AG04450 (cell line): ENCODE measurements at regions not wholly inside any gene's neighbourhood (a gene's known extent, or its start where the extent isn't known, plus 50 kb on each side); places are given as distances from the start of the nearest gene placed in this dataset.
"Not testable (repeated sequence)": the region's sequence is repeated elsewhere in the genome, so short reads cannot be mapped to it uniquely, and the experiment has no call there.

ENCODE experiments used
- CTCF ChIA-PET: fragments of 300-600, 350-600 bp; formaldehyde crosslinking; extraction: SDS; loops from one replicate; lab custom pipeline; 2022; ENCODE audit warnings: antibody characterized with exemption, inconsistent platforms; lab: Charles Lee
- POLR2A ChIA-PET: fragments of 350-600 bp; formaldehyde crosslinking; extraction: SDS; loops from one replicate; lab custom pipeline; 2021; ENCODE audit warnings: antibody characterized with exemption, inconsistent platforms; lab: Yijun Ruan, JAX
- DNase-seq: peaks from one replicate; pipeline ENCODE4 v3.0.0-alpha.2; 2011; ENCODE audit warnings: low read depth, low spot score
- H3K27ac ChIP-seq: one replicate; pipeline ENCODE4 v1.5.1; 2012; ENCODE audit warnings: low read depth, low read length, control low read depth
- H3K27me3 ChIP-seq: one replicate; pipeline ENCODE4 v1.6.0; 2012; ENCODE audit warnings: low read length; ENCODE audit not compliant: control insufficient read depth, insufficient read depth
- H3K4me3 ChIP-seq: 2 replicates; pipeline ENCODE4 v1.5.1; 2011; ENCODE audit warnings: mild to moderate bottlenecking, low read depth, low read length, control low read depth
- H3K9me3 ChIP-seq: 2 replicates; pipeline ENCODE4 v1.5.1; 2012; ENCODE audit warnings: low read length; ENCODE audit not compliant: control insufficient read depth, insufficient read depth
- CTCF ChIP-seq: IDR thresholded peaks from 2 replicates; pipeline ENCODE4 v1.5.1; 2011; ENCODE audit warnings: low read depth, low read length, control low read depth, inconsistent platforms

DNA sequence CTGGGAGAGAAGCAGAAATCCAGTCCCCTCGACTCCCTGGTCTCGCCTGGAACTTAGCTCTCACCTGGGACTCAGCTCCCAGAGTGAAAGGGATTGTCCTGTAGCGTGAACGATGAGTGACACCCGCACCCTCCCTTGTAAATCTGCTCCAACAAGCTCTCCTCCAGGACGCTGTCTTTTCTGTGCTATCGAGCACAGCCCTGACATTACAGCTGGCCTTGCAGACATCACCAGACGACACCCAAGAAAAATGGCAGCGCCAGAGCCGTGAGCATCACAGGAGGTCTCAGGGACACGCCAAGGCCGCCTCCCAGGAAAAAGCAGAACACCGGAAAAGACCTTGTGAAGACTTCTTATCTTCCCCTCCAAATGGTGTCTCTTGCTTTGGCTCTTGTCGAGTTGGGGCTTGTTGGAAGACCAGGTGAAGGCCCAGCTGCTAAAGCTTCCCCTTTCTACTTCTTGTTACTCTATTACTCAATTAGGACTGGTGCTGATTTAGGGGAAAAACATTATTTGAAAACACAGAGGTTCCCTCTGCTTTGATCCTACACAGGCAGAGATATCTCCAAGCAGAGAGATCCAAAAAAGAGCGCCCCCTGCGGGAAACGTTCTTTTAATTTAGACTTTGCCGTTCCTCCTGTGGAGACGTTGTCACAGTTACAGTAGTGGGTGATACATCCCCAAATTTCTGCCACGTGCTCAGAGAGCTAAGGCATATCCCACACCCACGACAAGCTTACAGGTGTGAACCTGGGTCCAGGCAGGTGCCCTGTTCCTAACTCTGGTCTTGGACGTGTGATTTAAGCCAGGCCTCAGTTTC, 127.2 kb downstream of the ATP6V0E2 start:
- POLR2A ChIA-PET, DNase-seq, H3K27me3 ChIP-seq, H3K27ac ChIP-seq, H3K9me3 ChIP-seq, CTCF ChIA-PET, H3K4me3 ChIP-seq: not testable (repeated sequence)

DNA sequence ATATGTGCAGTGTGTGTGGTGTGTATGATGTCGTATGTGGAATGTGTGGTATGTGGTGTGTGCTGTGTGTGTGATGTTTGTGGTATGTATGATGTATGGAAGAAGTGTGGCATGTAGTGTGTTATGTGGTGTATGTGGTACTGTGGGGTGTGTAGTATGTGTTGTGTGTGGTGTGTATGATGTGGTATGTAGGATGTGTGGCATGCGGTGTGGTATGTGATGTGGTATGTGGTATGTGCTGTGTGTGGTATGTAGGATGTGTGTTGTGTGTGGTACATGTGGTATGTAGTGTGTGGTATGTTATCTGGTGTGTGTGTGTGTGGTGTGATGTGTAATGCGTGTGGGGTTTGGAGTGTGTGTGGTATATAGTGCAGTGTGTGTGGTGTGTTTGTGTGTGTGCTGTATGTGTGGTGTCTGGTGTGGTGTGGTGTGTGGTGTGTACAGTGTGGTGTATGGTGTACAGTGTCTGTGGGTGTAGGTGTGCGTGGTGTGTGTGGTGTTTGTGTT, 129.6 kb downstream of the ATP6V0E2 start:
- Histone ChIP-seq H3K27me3 (no peaks in the 10 kb centered on the region), H3K9me3 (peaks cover 4% of the 10 kb centered on the region; the same call in 1 of the 2 replicates), H3K4me3 (no peak overlapping the region), H3K27ac (no peak overlapping the region)
- DNase-seq: no peak
- ChIA-PET POLR2A (no interaction called here), CTCF (no interaction called here)
- no peak for TF ChIP-seq CTCF

- POLR2A ChIA-PET: not testable (repeated sequence)
These were observed 130.2 kb downstream of the ATP6V0E2 start for GRCh38 chr7:150003973-150004372.

DNA sequence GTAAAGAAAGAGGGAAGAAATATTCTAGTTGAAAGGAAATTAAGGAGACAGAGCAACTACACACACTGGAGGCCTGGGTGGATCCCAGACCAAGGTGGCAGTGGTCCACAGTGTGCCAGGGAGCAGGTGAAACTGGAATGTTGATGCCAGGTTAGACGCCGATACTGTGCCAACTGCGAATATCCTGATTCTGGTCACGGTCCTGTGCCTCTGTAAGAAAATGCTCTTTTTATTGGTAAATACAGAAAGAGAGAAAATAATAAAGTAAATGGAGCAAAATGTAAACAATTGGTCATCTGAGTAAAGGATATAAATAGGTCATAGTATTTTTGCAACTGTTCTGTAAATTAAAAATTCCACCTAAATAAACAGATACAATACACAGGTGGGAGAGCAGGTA, 131.1 kb downstream of the ATP6V0E2 start:
- H3K27me3 ChIP-seq, H3K27ac ChIP-seq, H3K9me3 ChIP-seq, CTCF ChIA-PET, H3K4me3 ChIP-seq, POLR2A ChIA-PET, DNase-seq: not testable (repeated sequence)

More at GRCh38 chr7:150003973-150004372, 130.2 kb downstream of the ATP6V0E2 start:
- H3K4me3 ChIP-seq, CTCF ChIA-PET, H3K27me3 ChIP-seq, H3K9me3 ChIP-seq, H3K27ac ChIP-seq, DNase-seq: not testable (repeated sequence)

- H3K27me3 ChIP-seq, H3K27ac ChIP-seq, DNase-seq, H3K9me3 ChIP-seq, POLR2A ChIA-PET, CTCF ChIA-PET, H3K4me3 ChIP-seq: not testable (repeated sequence)
These were observed 136.0 kb downstream of the ATP6V0E2 start for GRCh38 chr7:150009620-150010303.

DNA sequence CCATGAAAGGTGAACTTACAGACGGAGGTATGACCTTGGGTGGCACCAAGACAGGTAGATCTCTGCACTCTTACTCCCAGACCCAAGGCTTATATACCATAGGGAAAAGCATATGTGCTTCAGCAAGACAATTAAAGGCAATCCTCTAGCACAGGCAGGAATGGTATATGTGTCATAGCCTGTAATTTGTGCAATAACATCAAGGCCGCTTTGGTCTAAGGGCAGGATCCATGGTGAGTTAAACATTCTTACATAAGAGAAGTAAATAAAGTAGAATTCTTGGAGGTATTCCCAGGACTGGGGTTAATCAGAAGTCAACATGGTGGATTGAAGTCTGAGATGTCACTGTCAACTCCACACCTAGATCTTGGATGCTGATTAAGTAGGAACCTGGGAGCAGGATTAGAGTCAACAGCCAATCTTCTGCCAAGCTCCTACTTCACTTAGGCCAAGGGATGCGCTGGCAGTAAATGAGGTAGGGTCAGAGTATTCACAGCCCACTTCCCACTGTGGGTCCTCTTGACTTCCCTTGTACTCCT, 143.0 kb downstream of the ATP6V0E2 start:
- POLR2A ChIA-PET, H3K27me3 ChIP-seq, H3K9me3 ChIP-seq, CTCF ChIA-PET, H3K27ac ChIP-seq, H3K4me3 ChIP-seq, DNase-seq: not testable (repeated sequence)

DNA sequence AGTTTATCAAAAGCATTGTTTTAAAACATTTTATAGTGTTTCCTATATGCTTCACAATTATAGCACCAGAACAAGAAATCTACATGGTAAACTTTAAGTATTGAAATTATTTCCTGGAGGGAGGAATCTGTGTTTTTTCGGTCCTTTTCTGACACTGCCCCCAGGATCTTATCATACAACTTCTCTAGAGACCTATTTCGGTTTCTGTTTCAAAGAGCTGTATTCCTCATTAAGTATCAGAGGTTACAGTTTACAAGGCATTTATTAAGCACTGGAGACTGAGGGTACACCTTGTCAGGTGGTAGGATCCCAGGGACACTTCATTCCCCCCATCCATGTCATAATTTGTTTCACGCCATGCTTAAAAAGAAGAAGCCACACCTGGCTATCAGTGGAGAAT, 146.4 kb downstream of the ATP6V0E2 start:
- H3K27me3 ChIP-seq, H3K4me3 ChIP-seq, CTCF ChIA-PET, H3K27ac ChIP-seq, H3K9me3 ChIP-seq, POLR2A ChIA-PET, DNase-seq: not testable (repeated sequence)

GRCh38 chr7:150024550-150025490, 151.1 kb downstream of the ATP6V0E2 start:
- H3K27me3 ChIP-seq, H3K9me3 ChIP-seq, POLR2A ChIA-PET, DNase-seq, H3K27ac ChIP-seq, H3K4me3 ChIP-seq, CTCF ChIA-PET: not testable (repeated sequence)

GRCh38 chr7:150025802-150026201, 152.0 kb downstream of the ATP6V0E2 start:
- DNase-seq, POLR2A ChIA-PET, CTCF ChIA-PET, H3K27me3 ChIP-seq, H3K9me3 ChIP-seq, H3K4me3 ChIP-seq, H3K27ac ChIP-seq: not testable (repeated sequence)

DNA sequence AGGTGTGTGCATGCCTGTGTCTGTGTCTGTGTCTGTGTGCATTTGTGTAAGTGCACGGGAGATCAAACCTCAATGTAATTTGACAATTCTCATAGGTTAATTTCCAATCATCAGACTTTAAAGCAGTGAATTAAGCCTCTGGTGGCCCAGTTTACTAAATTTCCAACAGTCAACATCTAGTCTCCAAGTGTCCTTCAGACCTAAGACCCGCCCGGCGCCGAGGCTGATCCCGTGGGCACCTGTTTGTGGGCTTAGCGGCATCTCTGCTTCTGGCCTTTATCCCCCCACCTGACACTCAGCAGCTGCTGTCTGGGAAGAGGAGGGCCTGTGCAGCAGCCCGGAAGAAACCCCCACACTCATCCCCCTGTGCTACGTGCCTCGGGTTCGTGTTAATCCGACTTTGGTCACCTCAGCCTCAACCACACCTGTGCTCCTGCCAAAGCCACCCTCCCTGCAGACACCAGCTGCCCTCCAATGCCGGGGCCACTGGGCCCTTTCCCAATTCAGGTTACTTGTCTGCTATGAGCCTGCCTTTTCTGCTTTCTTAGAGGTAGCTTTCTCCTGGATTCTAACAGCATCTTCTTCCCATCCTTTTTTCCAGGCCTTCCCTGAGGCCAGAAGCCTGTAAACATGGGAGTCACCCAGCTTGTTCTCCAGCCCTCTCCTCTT, 154.7 kb downstream of the ATP6V0E2 start:
- H3K27me3 ChIP-seq, H3K4me3 ChIP-seq, H3K27ac ChIP-seq, CTCF ChIA-PET, POLR2A ChIA-PET, H3K9me3 ChIP-seq, DNase-seq: not testable (repeated sequence)
